ENCODE measurements at regions not wholly inside any gene's neighbourhood (a gene's known extent, or its start where the extent isn't known, plus 50 kb on each side); places are given as distances from the start of the nearest gene placed in this dataset.

DNA sequence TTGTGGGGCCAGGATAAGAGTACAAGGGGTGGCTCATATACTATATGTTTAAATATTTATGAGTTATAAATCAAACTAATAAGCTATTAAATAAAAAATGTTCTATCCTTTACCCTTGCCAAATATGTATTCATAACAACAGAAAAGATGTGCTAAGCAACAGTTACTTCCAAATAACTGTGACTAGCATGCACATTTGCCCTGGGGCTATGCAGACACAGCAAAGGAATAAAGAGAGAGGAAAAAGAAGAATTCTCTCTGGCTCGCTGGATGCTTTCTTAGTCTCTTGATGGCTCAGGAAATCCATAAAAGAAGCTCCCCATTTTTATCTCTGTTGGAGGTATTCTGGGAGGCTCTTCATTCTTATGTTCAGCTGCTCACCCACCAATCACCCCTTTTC, 182.4 kb upstream of the ATP10B start:
- no peak overlapping the region for H3K4me3 ChIP-seq (ENCODE audit: low read depth, low read length)
- DNase-seq (ENCODE audit: low read depth), result no peak
- TF ChIP-seq, protein P1, sequence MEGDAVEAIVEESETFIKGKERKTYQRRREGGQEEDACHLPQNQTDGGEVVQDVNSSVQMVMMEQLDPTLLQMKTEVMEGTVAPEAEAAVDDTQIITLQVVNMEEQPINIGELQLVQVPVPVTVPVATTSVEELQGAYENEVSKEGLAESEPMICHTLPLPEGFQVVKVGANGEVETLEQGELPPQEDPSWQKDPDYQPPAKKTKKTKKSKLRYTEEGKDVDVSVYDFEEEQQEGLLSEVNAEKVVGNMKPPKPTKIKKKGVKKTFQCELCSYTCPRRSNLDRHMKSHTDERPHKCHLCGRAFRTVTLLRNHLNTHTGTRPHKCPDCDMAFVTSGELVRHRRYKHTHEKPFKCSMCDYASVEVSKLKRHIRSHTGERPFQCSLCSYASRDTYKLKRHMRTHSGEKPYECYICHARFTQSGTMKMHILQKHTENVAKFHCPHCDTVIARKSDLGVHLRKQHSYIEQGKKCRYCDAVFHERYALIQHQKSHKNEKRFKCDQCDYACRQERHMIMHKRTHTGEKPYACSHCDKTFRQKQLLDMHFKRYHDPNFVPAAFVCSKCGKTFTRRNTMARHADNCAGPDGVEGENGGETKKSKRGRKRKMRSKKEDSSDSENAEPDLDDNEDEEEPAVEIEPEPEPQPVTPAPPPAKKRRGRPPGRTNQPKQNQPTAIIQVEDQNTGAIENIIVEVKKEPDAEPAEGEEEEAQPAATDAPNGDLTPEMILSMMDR (IDR thresholded peaks at IDR 0.05; ENCODE audit: insufficient read depth, low read length), result no peak

DNA sequence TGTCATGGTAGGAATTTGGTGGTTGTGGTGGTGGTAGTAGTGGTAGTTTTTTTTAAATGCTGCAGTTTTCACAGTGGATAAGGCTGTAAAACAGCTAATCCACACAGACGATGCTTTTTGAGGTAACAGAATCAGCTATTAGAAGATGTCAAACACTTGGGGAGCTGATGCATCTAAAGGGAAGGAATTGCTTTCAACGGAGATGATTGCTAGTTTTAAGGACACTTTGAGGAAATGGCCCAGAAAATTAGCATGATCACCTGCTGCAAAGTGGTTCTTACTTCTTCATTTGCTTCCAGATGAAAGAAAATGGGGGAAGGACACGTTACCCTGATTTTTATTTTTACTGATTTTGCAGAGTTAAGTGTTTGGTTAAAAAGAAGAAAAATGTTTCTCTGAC, 178.2 kb upstream of the ATP10B start:
- no peak for DNase-seq (ENCODE audit: low read depth)
- no peak overlapping the region for H3K4me3 ChIP-seq (ENCODE audit: low read depth, low read length)
- TF ChIP-seq, protein P1 (IDR thresholded peaks at IDR 0.05; ENCODE audit: insufficient read depth, low read length), result no peak

DNA sequence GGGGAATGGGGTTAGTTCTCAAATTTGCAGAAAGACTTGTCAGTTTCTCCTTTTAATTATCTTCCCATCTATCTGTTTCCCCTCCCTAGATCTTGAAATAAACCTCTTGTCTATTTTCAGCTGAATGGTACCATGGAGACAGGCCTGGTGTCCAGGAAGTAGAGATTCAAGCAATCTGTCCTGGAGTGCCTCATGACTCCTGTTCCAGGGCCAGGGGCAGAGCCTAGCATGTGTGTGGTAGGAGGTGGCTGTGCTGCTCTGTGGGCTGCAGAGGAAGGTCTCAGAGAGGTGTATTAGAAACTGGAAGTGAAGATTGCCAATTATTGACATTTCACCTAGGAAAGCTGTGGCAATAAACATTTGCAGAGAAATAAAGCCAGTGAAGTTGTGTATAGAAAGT, 175.8 kb upstream of the ATP10B start:
- no peak for DNase-seq (ENCODE audit: low read depth)
- TF ChIP-seq, protein P1 (IDR thresholded peaks at IDR 0.05; ENCODE audit: insufficient read depth, low read length), result no peak
- no peak overlapping the region for H3K4me3 ChIP-seq (ENCODE audit: low read depth, low read length)

DNA sequence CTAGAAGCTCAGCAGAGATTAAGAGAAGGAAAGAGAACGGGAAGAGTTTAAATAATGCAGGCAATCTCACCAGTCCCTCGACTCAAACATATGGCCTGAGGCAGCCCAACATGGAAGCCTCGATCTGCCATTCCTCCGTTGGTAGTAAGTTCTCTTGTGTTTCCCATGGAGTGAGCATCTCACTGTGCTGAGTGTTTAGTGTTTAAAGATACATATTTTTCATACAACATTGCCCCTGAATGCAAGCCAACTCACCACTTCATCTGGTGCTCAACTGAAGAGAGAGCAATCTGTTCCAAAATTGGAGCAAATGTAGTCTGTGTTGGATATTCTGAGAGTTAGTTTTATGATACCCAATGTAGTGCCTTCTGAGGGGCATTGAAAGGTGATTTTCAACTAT, 171.5 kb upstream of the ATP10B start:
- H3K4me3 ChIP-seq (ENCODE audit: low read depth, low read length), result no peak overlapping the region
- TF ChIP-seq, protein P1 (IDR thresholded peaks at IDR 0.05; ENCODE audit: insufficient read depth, low read length), result no peak
- no peak for DNase-seq (ENCODE audit: low read depth)

GRCh38 chr5:161022151-161022550, 170.1 kb upstream of the ATP10B start:
- H3K4me3 ChIP-seq (ENCODE audit: low read depth, low read length), result no peak overlapping the region
- TF ChIP-seq, protein P1 (IDR thresholded peaks at IDR 0.05; ENCODE audit: insufficient read depth, low read length), result no peak
- no peak for DNase-seq (ENCODE audit: low read depth)

DNA sequence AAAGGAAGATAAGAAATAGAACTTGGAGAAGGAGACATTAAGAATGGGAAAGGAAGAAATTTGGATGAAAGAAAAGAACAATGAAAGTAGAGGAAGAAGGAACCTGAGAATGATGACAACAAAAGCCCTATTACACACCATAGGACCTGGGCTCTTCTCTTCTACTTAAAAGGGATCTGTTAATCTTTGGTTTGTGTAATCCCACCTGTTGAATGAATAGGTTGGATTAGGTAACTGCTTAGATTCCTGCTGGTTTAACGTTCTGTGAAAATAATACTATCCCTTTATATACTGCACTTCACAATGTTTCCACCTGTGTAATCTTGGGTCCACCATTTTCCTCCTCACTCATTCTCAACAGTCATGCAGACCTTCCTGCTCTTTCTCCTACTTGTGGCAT, 157.8 kb upstream of the ATP10B start:
- DNase-seq (ENCODE audit: low read depth), result no peak
- TF ChIP-seq, protein P1 (IDR thresholded peaks at IDR 0.05; ENCODE audit: insufficient read depth, low read length), result no peak
- no peak overlapping the region for H3K4me3 ChIP-seq (ENCODE audit: low read depth, low read length)

- no peak overlapping the region for H3K4me3 ChIP-seq (ENCODE audit: low read depth, low read length)
- DNase-seq (ENCODE audit: low read depth), result no peak
- TF ChIP-seq, protein P1 (IDR thresholded peaks at IDR 0.05; ENCODE audit: insufficient read depth, low read length), result no peak
Measured at GRCh38 chr5:161009194-161009593, 157.2 kb upstream of the ATP10B start.
